Skin epidermis (tissue), 12 donors: ENCODE measurements at regions not wholly inside any gene's neighbourhood (a gene's known extent, or its start where the extent isn't known, plus 50 kb on each side); places are given as distances from the start of the nearest gene placed in this dataset.
"Not testable (repeated sequence)": the region's sequence is repeated elsewhere in the genome, so short reads cannot be mapped to it uniquely, and the experiment has no call there.

Source experiments
- H3K27ac ChIP-seq, 21 experiments: fragments of 200-600 bp; sonication (generic) in 11 of 21; one replicate each; pipeline ENCODE4 v1.5.0; 2020; ENCODE audit warnings: mild to moderate bottlenecking in 3 of 21, inconsistent platforms in 2 of 21, moderate library complexity in 2 of 21
- H3K4me3 ChIP-seq, 7 experiments: fragments of 200-600 bp; sonication (generic) in 2 of 7; one replicate each; pipeline ENCODE4 v1.5.0; 2020; ENCODE audit warnings: inconsistent platforms in 2 of 7, mild to moderate bottlenecking in 2 of 7, moderate library complexity in 1 of 7

DNA sequence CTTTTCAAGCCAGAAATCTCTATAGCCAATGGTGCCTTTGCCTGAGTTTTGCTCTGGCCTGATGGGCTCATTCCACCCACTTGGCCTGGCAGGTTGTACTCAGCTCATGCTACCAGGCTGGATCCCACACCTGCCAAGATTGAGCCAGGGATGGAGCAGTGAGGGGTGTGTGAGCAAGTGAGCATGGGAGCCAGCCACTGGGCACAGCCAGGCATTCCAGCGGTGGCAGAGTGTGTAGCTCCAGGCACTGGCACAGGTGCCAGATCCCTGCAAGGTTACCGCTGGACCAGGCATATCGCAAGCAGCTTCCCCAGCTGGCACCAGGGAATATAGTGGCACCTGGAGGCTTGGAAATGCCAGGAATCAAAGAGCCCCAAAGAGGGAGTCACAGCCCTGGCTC is 2395.6 kb upstream of the C9orf72 start:
- no peak overlapping the region for H3K27ac ChIP-seq
- H3K4me3 ChIP-seq: no peak overlapping the region

GRCh38 chr9:29969408-29969807 is 2396.1 kb upstream of the C9orf72 start:
- no peak overlapping the region for H3K27ac ChIP-seq
- H3K4me3 ChIP-seq: no peak overlapping the region

DNA sequence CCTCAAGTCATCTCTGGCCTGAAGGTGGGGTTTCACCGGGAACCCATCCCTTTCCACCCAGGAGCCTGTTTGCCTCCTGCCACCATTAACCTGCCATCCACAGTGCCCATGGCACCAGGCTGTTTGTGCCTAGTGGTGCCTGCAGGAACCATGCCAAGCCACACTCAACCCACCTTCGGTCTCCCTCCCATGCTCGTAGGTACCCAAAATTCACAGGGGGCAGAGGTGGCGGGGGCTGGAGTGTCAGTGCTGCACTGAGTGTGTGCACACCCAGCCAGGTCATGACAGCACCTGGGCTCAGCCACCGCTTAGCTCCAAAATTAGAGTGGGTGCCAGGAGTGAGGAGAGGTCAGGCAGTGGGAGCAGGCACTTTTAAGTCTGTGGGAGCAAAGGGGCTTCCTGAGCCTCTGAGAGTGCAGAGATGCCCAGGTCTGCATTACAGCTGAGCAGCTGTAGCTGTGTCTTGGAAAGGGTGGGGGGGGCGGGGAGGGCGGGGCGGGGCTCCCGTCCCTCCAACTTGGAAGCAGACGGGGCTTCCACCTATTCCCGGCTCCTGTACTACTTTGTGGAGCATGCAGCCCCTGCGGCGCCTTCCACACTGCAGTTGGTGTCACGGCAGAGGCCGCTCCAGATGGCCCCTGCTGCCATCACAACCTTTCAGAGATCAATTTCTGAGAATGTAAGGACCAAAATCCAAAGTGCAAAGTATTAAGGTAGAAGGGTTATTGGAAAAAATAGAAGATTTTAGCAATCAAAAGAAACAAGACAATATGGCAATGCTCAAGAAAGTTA is 2396.8 kb upstream of the C9orf72 start:
- no peak overlapping the region for H3K4me3 ChIP-seq
- H3K27ac ChIP-seq: no peak overlapping the region

DNA sequence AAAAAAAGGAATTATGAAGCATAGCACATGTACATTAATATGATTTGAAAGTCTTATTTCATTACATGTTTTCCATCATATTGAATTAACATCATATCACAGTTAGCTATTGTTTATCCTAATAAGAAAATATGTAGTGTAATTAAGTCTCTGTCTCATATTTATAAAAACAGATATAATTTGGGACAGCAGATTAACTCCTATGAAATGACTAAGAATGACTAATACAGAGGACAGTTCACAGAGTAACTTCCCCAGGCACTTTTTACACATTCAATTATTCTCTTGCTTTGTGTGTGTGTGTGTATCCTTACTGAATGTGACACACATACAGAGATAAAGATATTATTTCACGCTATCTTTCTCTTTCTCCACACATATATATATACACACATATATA is 2400.9 kb upstream of the C9orf72 start:
- Histone ChIP-seq H3K4me3 (no peak overlapping the region), H3K27ac (no peak overlapping the region)

GRCh38 chr9:29976981-29977380 is 2403.7 kb upstream of the C9orf72 start:
- Histone ChIP-seq H3K27ac (no peak overlapping the region), H3K4me3 (no peak overlapping the region)

- no peak overlapping the region for H3K4me3 ChIP-seq
- H3K27ac ChIP-seq: no peak overlapping the region
Measured at GRCh38 chr9:29981013-29981412, 2403.4 kb upstream of the ACO1 start.

DNA sequence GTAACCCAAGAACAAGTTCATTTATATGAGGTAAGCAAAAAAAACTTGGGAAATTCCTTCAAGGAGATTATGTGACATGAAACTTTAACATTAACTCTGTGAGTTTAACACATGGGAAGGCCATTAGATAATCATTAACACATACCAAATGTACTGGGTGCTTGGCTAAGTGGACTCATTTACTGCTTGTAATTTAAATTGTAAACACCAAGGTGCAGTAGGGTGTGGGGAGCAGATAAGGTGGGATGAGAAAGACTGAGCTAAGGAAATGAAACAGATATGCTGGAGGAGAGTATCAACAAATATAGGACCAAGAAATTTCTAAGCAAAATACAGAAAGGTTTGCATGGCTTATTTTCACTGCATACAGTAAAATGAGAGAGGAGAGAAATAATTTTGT is 2384.8 kb upstream of the ACO1 start:
- H3K27ac ChIP-seq: no peak overlapping the region
- no peak overlapping the region for H3K4me3 ChIP-seq

GRCh38 chr9:30010691-30011090 is 2373.8 kb upstream of the ACO1 start:
- no peak overlapping the region for H3K27ac ChIP-seq
- no peak overlapping the region for H3K4me3 ChIP-seq

DNA sequence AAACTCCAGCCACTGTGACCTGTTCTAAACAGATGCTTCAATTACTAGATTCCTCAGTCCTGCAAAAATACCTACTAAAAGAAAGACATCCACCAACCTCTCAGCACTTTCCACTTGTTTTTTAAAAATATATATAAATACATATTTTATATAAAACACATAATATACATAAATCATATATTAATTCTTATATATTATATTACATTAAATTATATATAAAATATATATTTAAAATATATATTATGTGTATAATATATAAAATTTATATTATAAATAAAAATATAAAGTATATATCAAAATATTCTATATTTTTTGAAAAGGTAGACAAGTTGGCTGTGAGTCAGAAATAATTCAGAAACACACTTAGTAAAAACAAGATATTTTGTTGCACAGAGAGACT is 2371.8 kb upstream of the ACO1 start:
- H3K27ac ChIP-seq: no peak overlapping the region
- no peak overlapping the region for H3K4me3 ChIP-seq

GRCh38 chr9:30015073-30015472 is 2369.4 kb upstream of the ACO1 start:
- H3K4me3 ChIP-seq: no peak overlapping the region

GRCh38 chr9:30020161-30020560 is 2364.3 kb upstream of the ACO1 start:
- no peak overlapping the region for H3K4me3 ChIP-seq
- no peak overlapping the region for H3K27ac ChIP-seq

More at GRCh38 chr9:30015073-30015472, 2369.4 kb upstream of the ACO1 start:
- H3K27ac ChIP-seq: no peak overlapping the region

GRCh38 chr9:30035761-30036160 is 2348.7 kb upstream of the ACO1 start:
- H3K27ac ChIP-seq: no peak overlapping the region
- no peak overlapping the region for H3K4me3 ChIP-seq

- Histone ChIP-seq H3K27ac (no peak overlapping the region), H3K4me3 (no peak overlapping the region)
Measured at GRCh38 chr9:30036558-30036957, 2347.9 kb upstream of the ACO1 start.

DNA sequence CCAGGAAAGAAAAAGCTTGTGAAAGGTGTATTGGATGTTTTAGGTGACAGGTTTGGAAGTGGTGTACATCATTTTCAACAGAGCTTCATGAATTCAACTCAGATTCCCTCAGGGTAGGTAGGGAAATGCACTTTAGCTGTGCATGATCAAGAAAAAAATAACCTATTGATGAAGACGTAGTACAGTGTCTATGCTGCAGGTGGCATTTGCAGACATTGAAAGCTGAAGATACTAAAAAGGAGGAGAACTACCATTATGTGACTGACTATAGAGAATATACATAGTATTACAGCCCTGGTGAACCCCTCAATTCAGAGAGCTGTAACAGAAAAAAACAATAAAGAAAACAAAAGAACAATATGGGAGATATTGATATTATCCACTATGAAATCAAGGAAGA is 2344.7 kb upstream of the ACO1 start:
- no peak overlapping the region for H3K4me3 ChIP-seq

DNA sequence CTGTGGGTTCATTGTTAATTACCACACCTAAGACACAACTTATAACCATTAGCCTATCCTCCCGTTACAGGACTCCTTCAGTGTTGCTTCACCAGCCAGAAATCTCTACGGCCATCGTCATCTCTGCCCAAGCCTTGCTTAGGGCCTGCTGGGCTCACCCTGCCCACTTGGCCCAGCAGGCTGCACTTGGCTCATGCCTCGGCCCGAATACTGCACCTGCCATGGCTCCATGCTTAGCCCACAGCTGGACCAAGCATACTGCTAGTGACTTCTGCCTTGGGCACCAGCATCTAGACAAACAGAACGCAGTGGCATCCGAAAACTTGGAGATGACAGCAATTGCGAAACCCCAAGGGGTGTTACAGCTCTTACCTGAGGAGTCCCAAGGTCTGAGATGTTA is 2336.0 kb upstream of the ACO1 start:
- Histone ChIP-seq H3K4me3 (no peak overlapping the region), H3K27ac (no peak overlapping the region)

More for the DNA sequence above, 2344.7 kb upstream of the ACO1 start:
- H3K27ac ChIP-seq: no peak overlapping the region

DNA sequence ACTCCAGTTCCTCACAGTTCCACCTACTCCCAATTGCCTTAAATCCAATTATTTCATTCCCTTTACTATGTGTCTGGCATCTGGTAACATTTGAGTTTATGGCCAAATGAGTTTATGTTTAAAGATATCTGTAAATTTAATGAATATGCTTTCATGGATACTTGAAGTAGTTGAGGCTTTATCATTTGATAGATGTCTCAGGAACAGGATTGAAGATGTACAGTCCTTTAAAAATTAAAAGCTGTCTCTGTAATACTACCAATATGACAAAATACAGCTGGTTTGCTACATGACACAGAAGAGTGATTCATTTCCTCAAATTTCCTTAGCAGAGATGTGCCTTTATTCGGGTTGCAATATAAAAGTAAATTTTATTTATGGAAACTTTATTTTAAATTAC is 2326.0 kb upstream of the ACO1 start:
- Histone ChIP-seq H3K4me3 (no peak overlapping the region), H3K27ac (no peak overlapping the region)

GRCh38 chr9:30060976-30061375 is 2323.5 kb upstream of the ACO1 start:
- Histone ChIP-seq H3K4me3 (no peak overlapping the region), H3K27ac (no peak overlapping the region)

DNA sequence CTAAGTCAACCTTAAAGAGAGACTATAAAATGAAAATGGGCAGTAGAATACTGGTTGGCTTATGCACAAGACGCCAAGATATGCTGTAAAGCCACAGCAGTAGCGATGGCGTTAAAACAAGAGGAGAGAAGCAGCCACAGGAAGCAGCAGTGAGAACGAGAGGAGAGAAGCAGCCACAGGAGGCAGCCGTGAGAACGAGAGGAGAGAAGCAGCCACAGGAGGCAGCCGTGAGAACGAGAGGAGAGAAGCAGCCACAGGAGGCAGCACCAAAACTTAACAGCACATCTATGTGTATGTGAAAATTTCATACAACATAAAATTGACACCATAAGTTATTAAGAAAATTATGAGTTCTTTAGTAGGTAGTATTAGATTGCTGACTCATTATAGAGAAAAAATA is 2318.6 kb upstream of the ACO1 start:
- Histone ChIP-seq H3K27ac (no peak overlapping the region), H3K4me3 (no peak overlapping the region)

DNA sequence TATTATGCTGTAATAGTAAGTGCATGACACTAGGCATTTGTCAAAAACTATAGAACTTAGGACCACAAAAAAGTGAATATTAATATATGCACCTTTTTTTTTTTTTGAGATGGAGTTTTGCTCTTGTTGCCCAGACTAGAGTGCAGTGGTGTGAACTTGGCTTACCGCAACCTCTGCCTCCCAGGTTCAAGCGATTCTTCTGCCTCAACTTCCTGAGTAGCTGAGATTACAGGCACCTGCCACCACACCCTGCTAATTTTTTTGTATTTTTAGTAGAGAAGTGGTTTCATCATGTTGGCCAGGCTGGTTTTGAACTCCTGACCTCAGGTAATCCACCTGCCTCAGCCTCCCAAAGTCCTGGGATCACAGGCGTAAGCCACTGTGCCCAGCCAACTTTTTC is 2315.2 kb upstream of the ACO1 start:
- H3K4me3 ChIP-seq: not testable (repeated sequence)

DNA sequence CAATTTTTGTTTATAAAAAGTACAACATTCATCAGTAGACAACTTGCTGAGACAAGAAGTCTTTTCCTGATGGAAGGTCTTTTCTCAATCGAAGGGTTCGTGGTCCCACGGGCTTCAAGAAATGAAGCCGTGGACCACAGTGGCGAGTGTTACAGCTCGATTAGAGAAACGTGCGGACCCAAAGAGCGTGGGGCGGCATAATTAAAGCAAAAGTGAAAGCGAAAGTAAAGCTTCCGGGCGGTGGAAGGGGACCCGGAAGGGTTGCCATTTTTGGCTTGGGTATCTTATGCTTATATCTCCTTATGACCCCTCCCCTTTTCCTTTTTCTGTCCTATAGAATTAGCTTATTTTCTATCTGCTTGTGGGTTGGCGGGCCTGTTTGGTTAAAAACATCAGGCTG is 2309.4 kb upstream of the ACO1 start:
- Histone ChIP-seq H3K4me3 (no peak overlapping the region), H3K27ac (no peak overlapping the region)

More for the DNA sequence above, 2315.2 kb upstream of the ACO1 start:
- not testable (repeated sequence) for H3K27ac ChIP-seq

DNA sequence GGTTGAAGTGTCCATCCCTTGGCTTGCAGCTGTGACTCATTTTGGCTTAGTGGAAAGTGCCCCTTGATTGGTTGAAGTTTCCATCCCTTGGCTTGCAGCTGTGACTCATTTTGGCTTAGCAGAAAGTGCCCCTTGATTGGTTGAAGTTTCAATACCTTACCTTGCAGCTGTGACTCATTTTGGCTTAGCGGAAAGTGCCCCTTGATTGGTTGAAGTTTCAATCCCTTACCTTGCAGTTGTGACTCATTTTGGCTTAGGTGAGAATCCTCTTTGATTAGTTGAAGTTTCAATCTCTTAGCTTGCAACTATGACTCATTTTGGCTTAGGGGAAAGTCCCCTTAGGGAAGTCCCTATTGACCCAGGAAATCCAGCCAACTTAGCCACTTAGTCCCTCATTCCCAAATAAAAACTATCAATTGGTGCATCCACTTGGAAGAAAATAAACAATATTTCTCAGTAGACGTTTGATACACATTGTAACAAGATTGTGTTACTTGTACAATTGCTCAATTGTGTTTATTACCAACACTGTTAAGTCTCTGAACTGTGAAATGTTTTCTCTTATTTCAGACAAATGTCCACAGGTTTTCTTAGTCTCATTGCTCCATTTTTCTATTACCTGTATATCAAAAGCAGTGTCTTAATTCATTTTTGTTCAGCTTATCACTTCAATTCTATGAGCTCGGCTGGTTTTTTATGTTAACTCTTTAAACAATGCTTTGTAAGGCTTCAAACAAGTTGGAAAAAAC is 2308.8 kb upstream of the ACO1 start:
- H3K27ac ChIP-seq: no peak overlapping the region
- no peak overlapping the region for H3K4me3 ChIP-seq
